Osteoblast (primary cell): ENCODE measurements at regions not wholly inside any gene's neighbourhood (a gene's known extent, or its start where the extent isn't known, plus 50 kb on each side); places are given as distances from the start of the nearest gene placed in this dataset.

Experiments
- DNase-seq: peaks from one replicate; pipeline ENCODE4 v3.0.0; 2011; ENCODE audit warnings: low spot score, mixed read lengths; ENCODE audit not compliant: insufficient read length; ENCODE audit errors: missing footprints
- H2AFZ ChIP-seq: 2 replicates; pipeline ENCODE4 v1.6.0; 2011; ENCODE audit warnings: mild to moderate bottlenecking, low read length
- H3K27ac ChIP-seq: 2 replicates; pipeline ENCODE4 v1.5.1; 2011; ENCODE audit warnings: mild to moderate bottlenecking, low read depth, low read length, moderate library complexity
- H3K27me3 ChIP-seq: 2 replicates; pipeline ENCODE4 v1.6.0; 2012; ENCODE audit warnings: mild to moderate bottlenecking, control low read depth, inconsistent platforms, low read length, moderate library complexity; ENCODE audit not compliant: insufficient read depth
- H3K36me3 ChIP-seq: 2 replicates; pipeline ENCODE4 v1.5.1; 2011; ENCODE audit warnings: mild to moderate bottlenecking, low read length, control low read depth, moderate library complexity; ENCODE audit not compliant: insufficient read depth
- H3K4me1 ChIP-seq: 2 replicates; pipeline ENCODE4 v1.5.1; 2011; ENCODE audit warnings: mild to moderate bottlenecking, low read length, control low read depth, moderate library complexity; ENCODE audit not compliant: insufficient read depth
- H3K4me2 ChIP-seq: 2 replicates; pipeline ENCODE4 v1.6.0; 2011; ENCODE audit warnings: mild to moderate bottlenecking, low read length; ENCODE audit not compliant: insufficient read depth
- H3K4me3 ChIP-seq: fragments of 200-600 bp; sonication (generic); 3 replicates; pipeline ENCODE4 v1.5.1; 2012; ENCODE audit warnings: mild to moderate bottlenecking, low read length, inconsistent platforms; ENCODE audit not compliant: insufficient read depth
- H3K79me2 ChIP-seq: 2 replicates; pipeline ENCODE4 v1.6.0; 2012; ENCODE audit warnings: mild to moderate bottlenecking, low read length, control low read depth, inconsistent platforms; ENCODE audit not compliant: insufficient read depth
- H3K9me3 ChIP-seq: 2 replicates; pipeline ENCODE4 v1.5.1; 2011; ENCODE audit warnings: low read depth, low read length, control low read depth
- H4K20me1 ChIP-seq: 2 replicates; pipeline ENCODE4 v1.6.0; 2012; ENCODE audit warnings: mild to moderate bottlenecking, low read length, control low read depth; ENCODE audit not compliant: insufficient read depth
- TF ChIP-seq, protein P1 (sequence below): IDR thresholded peaks from 2 replicates; pipeline ENCODE4 v1.5.1; 2011; ENCODE audit warnings: mild to moderate bottlenecking, low read depth, low read length, moderate library complexity; ENCODE audit errors: extremely low read depth

DNA sequence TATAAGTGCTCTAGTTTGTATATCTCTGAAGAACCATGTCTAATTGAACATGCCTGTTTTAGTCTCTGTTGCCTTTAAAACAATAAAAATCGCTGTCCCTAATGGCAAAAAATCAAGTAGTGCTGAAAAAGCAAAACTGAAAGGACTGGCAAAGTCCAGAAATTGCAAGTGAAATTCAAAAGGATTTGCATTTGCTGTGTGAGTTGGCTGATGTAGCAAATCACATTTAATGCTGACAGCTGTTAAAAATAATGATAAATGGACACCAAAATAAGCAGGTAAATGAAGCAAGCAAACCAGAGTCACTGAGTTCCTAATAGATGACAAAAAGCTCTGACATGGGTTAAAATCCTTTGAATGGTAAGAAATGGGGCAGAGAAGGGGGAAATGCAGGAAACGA is 874.1 kb downstream of the GRM8 start:
- no peaks in the 10 kb centered on the region for H3K9me3 ChIP-seq
- no peak for DNase-seq
- H3K4me1 ChIP-seq: no peaks in the 10 kb centered on the region
- H3K4me2 ChIP-seq: no peak overlapping the region
- no peak overlapping the region for H3K27ac ChIP-seq
- H3K4me3 ChIP-seq: no peak overlapping the region
- TF ChIP-seq, protein P1, sequence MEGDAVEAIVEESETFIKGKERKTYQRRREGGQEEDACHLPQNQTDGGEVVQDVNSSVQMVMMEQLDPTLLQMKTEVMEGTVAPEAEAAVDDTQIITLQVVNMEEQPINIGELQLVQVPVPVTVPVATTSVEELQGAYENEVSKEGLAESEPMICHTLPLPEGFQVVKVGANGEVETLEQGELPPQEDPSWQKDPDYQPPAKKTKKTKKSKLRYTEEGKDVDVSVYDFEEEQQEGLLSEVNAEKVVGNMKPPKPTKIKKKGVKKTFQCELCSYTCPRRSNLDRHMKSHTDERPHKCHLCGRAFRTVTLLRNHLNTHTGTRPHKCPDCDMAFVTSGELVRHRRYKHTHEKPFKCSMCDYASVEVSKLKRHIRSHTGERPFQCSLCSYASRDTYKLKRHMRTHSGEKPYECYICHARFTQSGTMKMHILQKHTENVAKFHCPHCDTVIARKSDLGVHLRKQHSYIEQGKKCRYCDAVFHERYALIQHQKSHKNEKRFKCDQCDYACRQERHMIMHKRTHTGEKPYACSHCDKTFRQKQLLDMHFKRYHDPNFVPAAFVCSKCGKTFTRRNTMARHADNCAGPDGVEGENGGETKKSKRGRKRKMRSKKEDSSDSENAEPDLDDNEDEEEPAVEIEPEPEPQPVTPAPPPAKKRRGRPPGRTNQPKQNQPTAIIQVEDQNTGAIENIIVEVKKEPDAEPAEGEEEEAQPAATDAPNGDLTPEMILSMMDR: no peak
- H2AFZ ChIP-seq: no peak overlapping the region
- no peaks in the 10 kb centered on the region for H4K20me1 ChIP-seq
- H3K79me2 ChIP-seq: no peaks in the 10 kb centered on the region
- no peaks in the 10 kb centered on the region for H3K27me3 ChIP-seq
- no peaks in the 10 kb centered on the region for H3K36me3 ChIP-seq

DNA sequence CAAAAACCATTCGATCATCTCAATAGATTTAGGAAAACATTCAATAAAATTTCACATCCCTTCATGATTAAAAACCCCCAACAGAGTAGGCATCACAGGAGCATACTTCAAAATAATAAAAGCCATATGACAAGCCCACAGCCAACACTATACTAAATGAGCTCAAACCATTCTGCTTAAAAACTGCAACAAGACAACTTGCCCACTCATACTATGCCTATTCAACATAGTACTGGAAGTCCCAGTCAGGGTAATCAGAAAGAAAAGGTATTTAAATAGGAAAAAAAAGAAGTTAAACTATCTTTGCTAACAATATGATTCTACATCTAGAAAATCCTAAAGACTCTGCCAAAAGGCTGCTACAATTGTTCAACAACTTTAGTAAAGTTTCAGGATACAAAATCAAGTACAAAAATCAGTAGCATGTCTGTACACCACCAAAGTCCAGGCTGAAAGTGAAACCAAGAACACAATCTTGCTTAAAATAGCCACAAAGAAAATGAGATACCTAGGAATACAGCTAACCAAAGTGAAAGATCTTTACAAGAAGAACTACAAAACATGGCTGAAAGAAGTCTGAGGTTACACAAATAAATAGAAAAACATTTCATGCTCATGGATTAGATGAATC is 882.6 kb downstream of the GRM8 start:
- TF ChIP-seq, protein P1: no peak
- H3K27ac ChIP-seq: no peak overlapping the region
- no peak for DNase-seq

DNA sequence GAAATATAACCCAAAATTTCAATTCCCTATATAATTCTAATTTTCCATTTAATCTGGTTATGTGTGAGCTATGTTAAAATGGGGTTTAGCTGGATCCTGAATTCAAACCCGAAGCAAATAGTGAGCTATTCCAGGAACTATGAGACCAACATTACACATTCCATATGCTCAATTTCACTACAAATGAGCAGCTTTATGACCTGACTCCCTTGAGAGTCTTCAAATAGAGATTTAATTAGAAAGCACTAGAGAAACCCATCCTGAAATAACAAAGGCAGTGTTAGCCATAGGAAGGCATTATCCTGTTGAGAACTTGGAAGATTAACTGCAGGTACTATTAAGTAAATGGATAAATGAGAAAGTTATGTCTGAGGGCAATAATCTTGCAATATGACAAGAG is 890.0 kb downstream of the GRM8 start:
- Histone ChIP-seq H3K9me3 (peaks cover 1% of the 10 kb centered on the region), H2AFZ (no peak overlapping the region), H4K20me1 (no peaks in the 10 kb centered on the region), H3K27ac (no peak overlapping the region), H3K4me1 (no peaks in the 10 kb centered on the region), H3K4me2 (no peak overlapping the region), H3K36me3 (no peaks in the 10 kb centered on the region), H3K27me3 (no peaks in the 10 kb centered on the region), H3K4me3 (no peak overlapping the region), H3K79me2 (no peaks in the 10 kb centered on the region)
- TF ChIP-seq, protein P1: no peak
- DNase-seq: no peak

More for the DNA sequence above, 882.6 kb downstream of the GRM8 start:
- Histone ChIP-seq H3K9me3 (no peaks in the 10 kb centered on the region), H4K20me1 (no peaks in the 10 kb centered on the region), H3K79me2 (no peaks in the 10 kb centered on the region), H3K4me1 (no peaks in the 10 kb centered on the region), H3K4me2 (no peak overlapping the region), H3K4me3 (no peak overlapping the region), H3K27me3 (no peaks in the 10 kb centered on the region), H2AFZ (no peak overlapping the region), H3K36me3 (no peaks in the 10 kb centered on the region)

DNA sequence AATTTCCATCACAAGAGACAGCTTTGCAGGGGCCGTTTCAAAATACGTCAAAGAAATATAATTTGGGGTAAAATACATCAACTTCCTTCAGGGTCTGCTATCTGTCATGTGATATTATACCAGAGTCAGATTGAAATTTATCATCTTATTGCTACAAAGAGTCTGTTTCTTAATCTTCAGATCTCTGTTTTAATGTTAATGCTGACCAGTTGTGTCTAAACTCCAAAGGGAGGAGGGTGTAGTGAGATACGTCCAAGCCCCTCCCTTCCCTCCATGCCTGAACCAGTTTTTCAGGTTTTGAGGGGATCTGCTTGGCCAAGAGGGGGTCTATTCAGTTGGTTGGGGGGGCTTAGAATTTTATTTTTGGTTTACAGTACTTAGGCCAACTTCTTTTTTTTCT is 891.6 kb downstream of the GRM8 start:
- Histone ChIP-seq H3K4me2 (no peak overlapping the region), H3K4me1 (no peaks in the 10 kb centered on the region), H2AFZ (no peak overlapping the region), H4K20me1 (no peaks in the 10 kb centered on the region), H3K27ac (no peak overlapping the region), H3K79me2 (no peaks in the 10 kb centered on the region), H3K4me3 (no peak overlapping the region), H3K36me3 (no peaks in the 10 kb centered on the region), H3K9me3 (peaks cover 1% of the 10 kb centered on the region), H3K27me3 (no peaks in the 10 kb centered on the region)
- DNase-seq: no peak
- TF ChIP-seq, protein P1: no peak
